ENCODE measurements at regions not wholly inside any gene's neighbourhood (a gene's known extent, or its start where the extent isn't known, plus 50 kb on each side); places are given as distances from the start of the nearest gene placed in this dataset.
"Not testable (repeated sequence)": the region's sequence is repeated elsewhere in the genome, so short reads cannot be mapped to it uniquely, and the experiment has no call there.

- DNase-seq = not testable (repeated sequence)
Measured at GRCh38 chr4:154907345-154908045, 126.4 kb downstream of the RBM46 start.

GRCh38 chr4:154908168-154908567 is 127.1 kb downstream of the RBM46 start:
- DNase-seq = no peak

GRCh38 chr4:154911097-154911496 is 130.0 kb downstream of the RBM46 start:
- DNase-seq = no peak

GRCh38 chr4:154911608-154912098 is 130.6 kb downstream of the RBM46 start:
- no peak for DNase-seq

- no peak for DNase-seq
Measured at GRCh38 chr4:154916068-154916467, 135.0 kb downstream of the RBM46 start.

- no peak for DNase-seq
Measured at GRCh38 chr4:154927126-154927680, 146.1 kb downstream of the RBM46 start.

- DNase-seq = no peak
Measured at GRCh38 chr4:154928640-154929257, 147.7 kb downstream of the RBM46 start.

- DNase-seq = no peak
Measured at GRCh38 chr4:154936873-154937272, 155.8 kb downstream of the RBM46 start.

- DNase-seq = no peak
Measured at GRCh38 chr4:154939851-154940250, 158.8 kb downstream of the RBM46 start.

- no peak for DNase-seq
Measured at GRCh38 chr4:154942176-154942575, 161.1 kb downstream of the RBM46 start.

GRCh38 chr4:154944996-154945395 is 163.9 kb downstream of the RBM46 start:
- no peak for DNase-seq

GRCh38 chr4:154946113-154946512 is 165.0 kb downstream of the RBM46 start:
- DNase-seq = no peak

- DNase-seq = no peak
Measured at GRCh38 chr4:154953691-154954090, 172.6 kb downstream of the RBM46 start.

- no peak for DNase-seq
Measured at GRCh38 chr4:154954117-154954516, 173.0 kb downstream of the RBM46 start.

- no peak for DNase-seq
Measured at GRCh38 chr4:154958121-154958520, 177.0 kb downstream of the RBM46 start.

- no peak for DNase-seq
Measured at GRCh38 chr4:154958621-154959358, 177.7 kb downstream of the RBM46 start.

- no peak for DNase-seq
Measured at GRCh38 chr4:154959756-154960155, 178.7 kb downstream of the RBM46 start.

GRCh38 chr4:154960476-154960875 is 179.4 kb downstream of the RBM46 start:
- DNase-seq = no peak

- DNase-seq = no peak
Measured at GRCh38 chr4:154961263-154961662, 180.2 kb downstream of the RBM46 start.

- no peak for DNase-seq
Measured at GRCh38 chr4:154973244-154974035, 192.4 kb downstream of the RBM46 start.

GRCh38 chr4:154977228-154977627 is 196.2 kb downstream of the RBM46 start:
- no peak for DNase-seq

- DNase-seq = peak in 1 of 2 donors; percentile 13
Measured at GRCh38 chr4:154982187-154983047, 201.3 kb downstream of the RBM46 start.

Measured in CD4-positive, alpha-beta T cell treated with Interleukin-4 for 1 hour (primary cell).